ENCODE measurements at regions not wholly inside any gene's neighbourhood (a gene's known extent, or its start where the extent isn't known, plus 50 kb on each side); places are given as distances from the start of the nearest gene placed in this dataset.

GRCh38 chr1:203570805-203571204, 55.8 kb upstream of the ATP2B4 start:
- ATAC-seq: no peak
- WGBS, 4 donors: 74 to 89% (median 79%) methylated on average over 3 of the region's 3 CpGs
- intact Hi-C loops (cut with DNase I): no loop called here

GRCh38 chr1:203571661-203572060, 55.0 kb upstream of the ATP2B4 start:
- Histone ChIP-seq H3K9me3 (no peaks in the 10 kb centered on the region), H3K4me3 (no peak overlapping the region), H3K36me3 (no peaks in the 10 kb centered on the region), H3K27me3 (no peaks in the 10 kb centered on the region), H3K27ac (no peak overlapping the region), H3K4me1 (no peaks in the 10 kb centered on the region)
- TF ChIP-seq CTCF (IDR thresholded peaks at IDR 0.05): no peak
- TF ChIP-seq POLR2A (IDR thresholded peaks at IDR 0.05): no peak
- WGBS, 4 donors: 81 to 90% (median 85%) methylated on average over 8 of the region's 8 CpGs
- DNase-seq: no peak
- intact Hi-C loops (cut with DNase I): no loop called here
- ATAC-seq: no peak

More at GRCh38 chr1:203570805-203571204, 55.8 kb upstream of the ATP2B4 start:
- no peak overlapping the region for H3K4me3 ChIP-seq
- H3K9me3 ChIP-seq: no peaks in the 10 kb centered on the region
- H3K4me1 ChIP-seq: no peaks in the 10 kb centered on the region
- no peak for TF ChIP-seq POLR2A (IDR thresholded peaks at IDR 0.05)
- TF ChIP-seq CTCF (IDR thresholded peaks at IDR 0.05): no peak
- DNase-seq: no peak
- no peaks in the 10 kb centered on the region for H3K27me3 ChIP-seq
- H3K36me3 ChIP-seq: no peaks in the 10 kb centered on the region
- H3K27ac ChIP-seq: no peak overlapping the region

DNA sequence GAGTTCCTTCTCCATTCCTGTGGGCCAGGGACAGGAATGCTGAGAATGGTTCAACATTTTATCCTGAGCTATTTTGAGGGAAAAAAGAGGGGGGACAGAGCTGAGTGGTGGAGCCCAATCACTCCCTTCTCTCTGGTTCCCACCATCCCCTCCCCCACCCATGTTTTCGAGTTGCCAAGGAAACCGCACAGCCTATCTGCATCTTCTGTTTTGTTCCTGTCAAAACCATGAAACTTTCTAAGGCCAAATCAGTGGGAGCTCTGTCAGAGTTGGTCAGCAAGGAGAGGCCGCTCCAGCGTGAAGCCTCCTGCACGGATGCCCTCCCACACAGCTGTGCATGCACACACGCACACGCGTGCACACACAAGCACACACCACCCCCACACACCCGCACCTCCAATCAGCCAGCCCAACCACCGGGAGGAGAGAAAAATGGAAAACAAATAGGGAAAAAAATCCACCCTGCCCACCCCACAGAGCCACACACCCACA, 54.5 kb upstream of the ATP2B4 start:
- Histone ChIP-seq H3K27me3 (no peaks in the 10 kb centered on the region), H3K9me3 (no peaks in the 10 kb centered on the region), H3K36me3 (no peaks in the 10 kb centered on the region), H3K27ac (no peak overlapping the region), H3K4me1 (no peaks in the 10 kb centered on the region), H3K4me3 (no peak overlapping the region)
- intact Hi-C loops (cut with DNase I): no loop called here
- no peak for DNase-seq
- ATAC-seq: peak in 1 of 4 donors; percentile 24
- TF ChIP-seq POLR2A (IDR thresholded peaks at IDR 0.05): no peak
- no peak for TF ChIP-seq CTCF (IDR thresholded peaks at IDR 0.05)
- WGBS, 4 donors: 65 to 69% (median 67%) methylated on average over 10 of the region's 10 CpGs

GRCh38 chr1:203573730-203574129, 52.9 kb upstream of the ATP2B4 start:
- intact Hi-C loops (cut with DNase I): no loop called here
- Histone ChIP-seq H3K4me3 (no peak overlapping the region), H3K4me1 (no peaks in the 10 kb centered on the region), H3K27me3 (no peaks in the 10 kb centered on the region), H3K36me3 (no peaks in the 10 kb centered on the region), H3K9me3 (no peaks in the 10 kb centered on the region), H3K27ac (no peak overlapping the region)
- DNase-seq: no peak
- no peak for ATAC-seq
- 88 to 95% (median 92%) methylated on average over 7 of the region's 7 CpGs for WGBS, 4 donors
- TF ChIP-seq POLR2A (IDR thresholded peaks at IDR 0.05) (no peak), CTCF (IDR thresholded peaks at IDR 0.05) (no peak)
